Transverse colon (tissue), 4 donors: ENCODE measurements at regions not wholly inside any gene's neighbourhood (a gene's known extent, or its start where the extent isn't known, plus 50 kb on each side); places are given as distances from the start of the nearest gene placed in this dataset.

Source experiments
- EP300 ChIP-seq: sonication (generic); formaldehyde crosslinking; IDR thresholded peaks from one replicate; pipeline ENCODE4 v1.6.1; 2017; ENCODE audit warnings: antibody characterized with exemption, low read depth
- POLR2A ChIP-seq: fragments of 450-650 bp; IDR thresholded peaks from one replicate; pipeline ENCODE4 v1.6.1; 2016; ENCODE audit warnings: antibody characterized with exemption, mild to moderate bottlenecking, moderate library complexity
- POLR2AphosphoS5 ChIP-seq, 3 donors: sonication (generic); formaldehyde crosslinking; IDR thresholded peaks; one replicate each; pipeline ENCODE4 v1.6.1; 2016; ENCODE audit warnings: antibody characterized with exemption in 3 of 3
- TF ChIP-seq, protein P1 (sequence below), 5 experiments: fragments of 200-600 bp in 3 of 5; fragments of 450-650 bp in 2 of 5; sonication (generic) in 3 of 5; IDR thresholded peaks; 1 replicate in 2 of 5; 2 replicates in 3 of 5; pipeline ENCODE4 v1.5.1; 2016 to 2017; ENCODE audit warnings: antibody characterized with exemption in 5 of 5, inconsistent platforms in 3 of 5, mild to moderate bottlenecking in 2 of 5, moderate library complexity in 1 of 5

DNA sequence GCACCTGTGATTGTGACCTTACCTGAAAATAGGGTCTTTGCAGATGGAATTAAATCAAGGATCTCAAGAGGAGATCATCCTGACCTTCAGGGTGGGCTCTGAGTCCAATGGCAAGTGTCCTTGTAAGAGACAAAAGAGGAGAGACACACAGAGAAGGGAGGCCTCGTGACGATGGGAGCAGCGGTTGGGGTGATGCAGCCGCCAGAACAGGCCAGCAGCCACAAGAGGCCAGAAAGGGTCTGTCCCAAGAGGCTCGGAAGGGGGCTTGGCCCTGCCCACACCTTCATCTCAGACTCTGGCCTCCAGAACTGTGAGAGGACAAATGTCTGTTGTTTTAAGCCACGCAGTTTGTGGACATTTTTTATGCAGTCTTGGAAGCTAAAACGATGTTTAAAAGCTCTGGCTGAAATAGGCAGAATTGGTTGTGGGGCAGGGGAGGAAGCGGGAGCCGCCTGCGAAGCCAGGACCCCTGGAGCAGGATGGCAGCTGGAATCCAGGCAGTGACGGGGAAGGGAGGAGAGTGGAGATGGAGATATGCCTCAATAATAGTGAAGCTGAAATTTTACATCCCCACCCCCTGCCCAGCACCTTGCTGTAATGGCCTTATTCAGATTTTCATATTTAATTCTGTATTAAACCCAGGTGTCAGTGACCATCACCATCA is 216.4 kb downstream of the ANKRD60 start:
- TF ChIP-seq, protein P1, sequence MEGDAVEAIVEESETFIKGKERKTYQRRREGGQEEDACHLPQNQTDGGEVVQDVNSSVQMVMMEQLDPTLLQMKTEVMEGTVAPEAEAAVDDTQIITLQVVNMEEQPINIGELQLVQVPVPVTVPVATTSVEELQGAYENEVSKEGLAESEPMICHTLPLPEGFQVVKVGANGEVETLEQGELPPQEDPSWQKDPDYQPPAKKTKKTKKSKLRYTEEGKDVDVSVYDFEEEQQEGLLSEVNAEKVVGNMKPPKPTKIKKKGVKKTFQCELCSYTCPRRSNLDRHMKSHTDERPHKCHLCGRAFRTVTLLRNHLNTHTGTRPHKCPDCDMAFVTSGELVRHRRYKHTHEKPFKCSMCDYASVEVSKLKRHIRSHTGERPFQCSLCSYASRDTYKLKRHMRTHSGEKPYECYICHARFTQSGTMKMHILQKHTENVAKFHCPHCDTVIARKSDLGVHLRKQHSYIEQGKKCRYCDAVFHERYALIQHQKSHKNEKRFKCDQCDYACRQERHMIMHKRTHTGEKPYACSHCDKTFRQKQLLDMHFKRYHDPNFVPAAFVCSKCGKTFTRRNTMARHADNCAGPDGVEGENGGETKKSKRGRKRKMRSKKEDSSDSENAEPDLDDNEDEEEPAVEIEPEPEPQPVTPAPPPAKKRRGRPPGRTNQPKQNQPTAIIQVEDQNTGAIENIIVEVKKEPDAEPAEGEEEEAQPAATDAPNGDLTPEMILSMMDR (IDR thresholded peaks at IDR 0.05): no peak
- TF ChIP-seq POLR2A: no peak
- TF ChIP-seq POLR2AphosphoS5 (IDR thresholded peaks at IDR 0.05): no peak
- no peak for TF ChIP-seq EP300
